Breast epithelium (tissue), 3 donors: ENCODE measurements at regions not wholly inside any gene's neighbourhood (a gene's known extent, or its start where the extent isn't known, plus 50 kb on each side); places are given as distances from the start of the nearest gene placed in this dataset.

Experiments
- POLR2A ChIP-seq: fragments of 450-650 bp; IDR thresholded peaks from one replicate; pipeline ENCODE4 v1.6.1; 2016; ENCODE audit warnings: antibody characterized with exemption, mild to moderate bottlenecking, moderate library complexity
- POLR2AphosphoS5 ChIP-seq, 3 donors: sonication (generic); formaldehyde crosslinking; IDR thresholded peaks; one replicate each; pipeline ENCODE4 v1.6.1; 2017; ENCODE audit warnings: antibody characterized with exemption in 3 of 3
- TF ChIP-seq, protein P1 (sequence below), 3 donors: fragments of 450-650 bp; IDR thresholded peaks; one replicate each; pipeline ENCODE4 v1.5.1; 2016 to 2017; ENCODE audit warnings: antibody characterized with exemption in 3 of 3, mild to moderate bottlenecking in 3 of 3, moderate library complexity in 3 of 3

DNA sequence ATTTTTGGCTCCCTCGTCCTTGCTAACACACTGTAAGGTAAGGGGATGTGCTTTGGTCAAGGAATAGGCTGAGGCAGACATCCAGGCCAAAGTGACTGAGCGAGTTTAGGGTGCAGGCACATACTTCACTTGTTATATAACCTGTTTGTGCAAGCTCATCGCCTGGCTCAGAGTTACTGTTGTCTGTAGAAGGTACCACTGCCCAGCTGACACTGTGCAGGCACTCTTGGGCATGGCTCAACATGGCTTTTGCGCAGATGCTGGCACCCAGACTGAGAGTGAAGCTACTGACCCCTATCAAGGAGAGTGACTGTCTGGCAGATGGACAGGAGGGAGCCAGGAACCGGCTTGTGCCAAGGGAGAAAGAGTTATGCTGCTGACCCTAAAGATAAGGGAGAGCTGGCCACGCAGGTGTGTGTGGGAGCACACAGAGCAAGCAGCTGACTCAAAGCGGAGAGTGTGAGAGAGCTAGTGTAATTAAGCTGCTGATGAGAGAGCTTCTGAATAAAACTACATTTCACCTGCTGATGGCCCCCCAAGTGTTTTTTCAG is 307.3 kb upstream of the USP24 start:
- TF ChIP-seq, protein P1, sequence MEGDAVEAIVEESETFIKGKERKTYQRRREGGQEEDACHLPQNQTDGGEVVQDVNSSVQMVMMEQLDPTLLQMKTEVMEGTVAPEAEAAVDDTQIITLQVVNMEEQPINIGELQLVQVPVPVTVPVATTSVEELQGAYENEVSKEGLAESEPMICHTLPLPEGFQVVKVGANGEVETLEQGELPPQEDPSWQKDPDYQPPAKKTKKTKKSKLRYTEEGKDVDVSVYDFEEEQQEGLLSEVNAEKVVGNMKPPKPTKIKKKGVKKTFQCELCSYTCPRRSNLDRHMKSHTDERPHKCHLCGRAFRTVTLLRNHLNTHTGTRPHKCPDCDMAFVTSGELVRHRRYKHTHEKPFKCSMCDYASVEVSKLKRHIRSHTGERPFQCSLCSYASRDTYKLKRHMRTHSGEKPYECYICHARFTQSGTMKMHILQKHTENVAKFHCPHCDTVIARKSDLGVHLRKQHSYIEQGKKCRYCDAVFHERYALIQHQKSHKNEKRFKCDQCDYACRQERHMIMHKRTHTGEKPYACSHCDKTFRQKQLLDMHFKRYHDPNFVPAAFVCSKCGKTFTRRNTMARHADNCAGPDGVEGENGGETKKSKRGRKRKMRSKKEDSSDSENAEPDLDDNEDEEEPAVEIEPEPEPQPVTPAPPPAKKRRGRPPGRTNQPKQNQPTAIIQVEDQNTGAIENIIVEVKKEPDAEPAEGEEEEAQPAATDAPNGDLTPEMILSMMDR (IDR thresholded peaks at IDR 0.05) = no peak
- TF ChIP-seq POLR2AphosphoS5 (IDR thresholded peaks at IDR 0.05) (no peak), POLR2A (no peak)
